ENCODE measurements at regions not wholly inside any gene's neighbourhood (a gene's known extent, or its start where the extent isn't known, plus 50 kb on each side); places are given as distances from the start of the nearest gene placed in this dataset.

DNA sequence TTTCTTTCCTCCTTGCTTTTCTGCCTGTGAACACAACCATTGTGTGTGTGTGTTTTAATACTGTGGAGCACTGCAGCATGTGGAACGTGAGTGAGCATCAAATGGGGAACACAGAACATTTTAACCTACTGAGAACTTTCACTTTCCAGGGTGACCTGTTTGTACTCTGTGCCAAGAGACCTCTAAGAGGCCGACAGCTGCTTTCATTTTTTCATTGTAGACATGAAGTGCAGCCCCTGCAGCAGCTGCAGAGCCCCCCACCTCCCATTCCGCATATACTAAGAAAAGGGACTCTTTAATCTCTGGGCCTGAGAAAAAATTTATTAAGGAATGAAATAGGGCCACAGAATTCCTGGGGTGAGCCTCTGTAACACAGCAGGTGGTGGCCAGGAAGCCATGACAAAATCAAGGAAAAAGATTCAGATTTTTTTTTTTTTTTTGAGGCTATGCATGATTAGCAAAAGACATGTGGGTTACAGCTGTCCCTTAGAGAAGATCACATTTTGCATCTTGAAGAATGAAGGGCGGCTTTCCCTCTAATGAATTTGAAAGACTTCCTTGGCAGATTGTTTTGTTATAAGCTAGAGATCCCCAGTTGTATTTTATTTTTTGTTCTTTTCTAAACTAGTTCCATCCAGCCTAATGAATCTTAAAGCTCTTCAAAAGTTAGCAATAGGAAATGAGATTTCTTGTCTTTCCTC, 503.4 kb downstream of the CD109 start:
- H3K27ac ChIP-seq (ENCODE audit: low read depth, low read length), result no peak overlapping the region
- TF ChIP-seq CTCF (IDR thresholded peaks at IDR 0.05; ENCODE audit: low read depth, low read length, poor library complexity, severe bottlenecking) (no peak), EZH2phosphoT487 (IDR thresholded peaks at IDR 0.05; ENCODE audit: borderline replicate concordance, low read length) (no peak)
- no peaks in the 10 kb centered on the region for H3K9me2 ChIP-seq (replicated peaks; ENCODE audit: control insufficient read depth, low read length)
- no peaks in the 10 kb centered on the region for H4K20me1 ChIP-seq (ENCODE audit: control insufficient read depth, insufficient read depth, low read depth, low read length)
- H3K4me1 ChIP-seq (ENCODE audit: control insufficient read depth, low read length), result no peaks in the 10 kb centered on the region
- H3K36me3 ChIP-seq (ENCODE audit: control insufficient read depth, low read length), result no peaks in the 10 kb centered on the region
- no peaks in the 10 kb centered on the region for H3K79me2 ChIP-seq (ENCODE audit: control insufficient read depth, low read length)
- H3K4me3 ChIP-seq (ENCODE audit: low read length), result no peak overlapping the region
- no peaks in the 10 kb centered on the region for H3F3A ChIP-seq (ENCODE audit: control insufficient read depth, insufficient read depth)
- no peak overlapping the region for H3K4me2 ChIP-seq (ENCODE audit: low read length)
- no peaks in the 10 kb centered on the region for H3K9me3 ChIP-seq (ENCODE audit: control insufficient read depth, insufficient read depth, low read length)
- H3K27me3 ChIP-seq (ENCODE audit: control insufficient read depth, low read length), result no peaks in the 10 kb centered on the region

DNA sequence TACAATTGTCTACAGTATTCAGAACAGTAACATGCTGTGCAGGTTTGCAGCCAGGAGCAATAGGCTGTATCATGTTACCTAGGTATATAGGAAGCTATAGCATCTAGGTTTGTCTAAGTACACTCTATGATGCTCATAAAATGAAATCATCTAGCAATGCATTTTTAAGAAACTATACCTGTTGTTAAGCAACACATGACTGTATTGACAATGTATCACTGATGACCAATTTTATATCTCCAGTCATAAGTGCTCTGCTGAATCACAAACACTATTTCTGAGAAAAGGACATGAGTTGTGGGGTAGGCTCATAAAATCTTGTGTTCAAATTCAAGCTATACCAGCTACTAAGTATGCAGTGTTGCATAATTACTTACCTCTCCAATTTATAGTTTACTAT, 501.3 kb downstream of the CD109 start:
- TF ChIP-seq CTCF (IDR thresholded peaks at IDR 0.05; ENCODE audit: low read depth, low read length, poor library complexity, severe bottlenecking) (no peak), EZH2phosphoT487 (IDR thresholded peaks at IDR 0.05; ENCODE audit: borderline replicate concordance, low read length) (no peak)
- no peaks in the 10 kb centered on the region for H3K9me2 ChIP-seq (replicated peaks; ENCODE audit: control insufficient read depth, low read length)

GRCh38 chr6:74187811-74188210, 491.8 kb downstream of the CD109 start:
- Histone ChIP-seq H4K20me1 (ENCODE audit: control insufficient read depth, insufficient read depth, low read depth, low read length) (no peaks in the 10 kb centered on the region), H3K4me1 (ENCODE audit: control insufficient read depth, low read length) (no peaks in the 10 kb centered on the region), H3K27me3 (ENCODE audit: control insufficient read depth, low read length) (no peaks in the 10 kb centered on the region), H3F3A (ENCODE audit: control insufficient read depth, insufficient read depth) (no peaks in the 10 kb centered on the region), H3K9me3 (ENCODE audit: control insufficient read depth, insufficient read depth, low read length) (no peaks in the 10 kb centered on the region), H3K36me3 (ENCODE audit: control insufficient read depth, low read length) (no peaks in the 10 kb centered on the region), H3K4me3 (ENCODE audit: low read length) (no peak overlapping the region), H3K27ac (ENCODE audit: low read depth, low read length) (no peak overlapping the region), H3K79me2 (ENCODE audit: control insufficient read depth, low read length) (no peaks in the 10 kb centered on the region), H3K9me2 (replicated peaks; ENCODE audit: control insufficient read depth, low read length) (no peaks in the 10 kb centered on the region), H3K4me2 (ENCODE audit: low read length) (no peak overlapping the region)
- TF ChIP-seq CTCF (IDR thresholded peaks at IDR 0.05; ENCODE audit: low read depth, low read length, poor library complexity, severe bottlenecking) (no peak), EZH2phosphoT487 (IDR thresholded peaks at IDR 0.05; ENCODE audit: borderline replicate concordance, low read length) (no peak)

More for the DNA sequence above, 501.3 kb downstream of the CD109 start:
- Histone ChIP-seq H3K27ac (ENCODE audit: low read depth, low read length) (no peak overlapping the region), H3K36me3 (ENCODE audit: control insufficient read depth, low read length) (no peaks in the 10 kb centered on the region), H3F3A (ENCODE audit: control insufficient read depth, insufficient read depth) (no peaks in the 10 kb centered on the region), H3K27me3 (ENCODE audit: control insufficient read depth, low read length) (no peaks in the 10 kb centered on the region), H3K9me3 (ENCODE audit: control insufficient read depth, insufficient read depth, low read length) (no peaks in the 10 kb centered on the region), H4K20me1 (ENCODE audit: control insufficient read depth, insufficient read depth, low read depth, low read length) (no peaks in the 10 kb centered on the region), H3K4me3 (ENCODE audit: low read length) (no peak overlapping the region), H3K79me2 (ENCODE audit: control insufficient read depth, low read length) (no peaks in the 10 kb centered on the region), H3K4me1 (ENCODE audit: control insufficient read depth, low read length) (no peaks in the 10 kb centered on the region), H3K4me2 (ENCODE audit: low read length) (no peak overlapping the region)
